Glutamatergic neuron (in vitro differentiated cells): ENCODE measurements at regions not wholly inside any gene's neighbourhood (a gene's known extent, or its start where the extent isn't known, plus 50 kb on each side); places are given as distances from the start of the nearest gene placed in this dataset.

ENCODE experiments used
- DNase-seq: peaks from one replicate; pipeline ENCODE4 v3.0.0; 2022
- H3K27ac Mint-ChIP-seq: one replicate; pipeline ENCODE4 v1.8.0; 2020; ENCODE audit warnings: mild to moderate bottlenecking, mixed read lengths, inconsistent platforms; ENCODE audit not compliant: unreplicated experiment
- H3K27me3 Mint-ChIP-seq: one replicate; pipeline ENCODE4 v1.8.0; 2020; ENCODE audit warnings: mild to moderate bottlenecking, moderate library complexity, mixed read lengths, inconsistent platforms; ENCODE audit not compliant: unreplicated experiment
- H3K36me3 Mint-ChIP-seq: one replicate; pipeline ENCODE4 v1.8.0; 2020; ENCODE audit warnings: mild to moderate bottlenecking, mixed read lengths, inconsistent platforms; ENCODE audit not compliant: unreplicated experiment
- H3K4me1 Mint-ChIP-seq: one replicate; pipeline ENCODE4 v1.8.0; 2020; ENCODE audit warnings: mild to moderate bottlenecking, low read depth, mixed read lengths, inconsistent platforms; ENCODE audit not compliant: unreplicated experiment
- H3K4me3 Mint-ChIP-seq: one replicate; pipeline ENCODE4 v1.8.0; 2020; ENCODE audit warnings: mild to moderate bottlenecking, mixed read lengths, inconsistent platforms; ENCODE audit not compliant: unreplicated experiment
- H3K9me3 Mint-ChIP-seq: one replicate; pipeline ENCODE4 v1.8.0; 2020; ENCODE audit warnings: mild to moderate bottlenecking, moderate library complexity, mixed read lengths, inconsistent platforms; ENCODE audit not compliant: unreplicated experiment
- TF ChIP-seq, protein P1 (sequence below): fragments of 200-600 bp; sonication (generic); IDR thresholded peaks from one replicate; pipeline ENCODE4 v1.5.0; 2021; ENCODE audit not compliant: partially characterized antibody, unreplicated experiment

DNA sequence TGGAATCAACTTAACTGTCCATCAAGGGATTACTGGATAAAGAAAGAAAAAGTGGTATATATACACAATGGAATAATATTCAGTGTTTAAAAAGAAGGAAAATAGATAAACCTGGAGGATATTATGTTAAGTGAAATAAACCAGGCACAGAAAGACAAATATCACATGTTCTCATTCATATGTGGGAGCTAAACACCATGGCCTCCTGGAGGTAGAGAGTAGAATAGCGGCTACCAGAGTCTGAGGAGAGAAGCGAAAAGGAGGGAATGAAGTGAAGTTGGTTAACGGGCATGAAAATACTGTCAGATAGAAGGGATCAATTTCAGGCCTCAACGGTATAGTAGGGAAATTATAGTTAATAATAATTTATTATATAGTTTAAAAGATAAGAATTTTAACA lies 147.5 kb upstream of the OBI1 start:
- DNase-seq: no peak
- TF ChIP-seq, protein P1, sequence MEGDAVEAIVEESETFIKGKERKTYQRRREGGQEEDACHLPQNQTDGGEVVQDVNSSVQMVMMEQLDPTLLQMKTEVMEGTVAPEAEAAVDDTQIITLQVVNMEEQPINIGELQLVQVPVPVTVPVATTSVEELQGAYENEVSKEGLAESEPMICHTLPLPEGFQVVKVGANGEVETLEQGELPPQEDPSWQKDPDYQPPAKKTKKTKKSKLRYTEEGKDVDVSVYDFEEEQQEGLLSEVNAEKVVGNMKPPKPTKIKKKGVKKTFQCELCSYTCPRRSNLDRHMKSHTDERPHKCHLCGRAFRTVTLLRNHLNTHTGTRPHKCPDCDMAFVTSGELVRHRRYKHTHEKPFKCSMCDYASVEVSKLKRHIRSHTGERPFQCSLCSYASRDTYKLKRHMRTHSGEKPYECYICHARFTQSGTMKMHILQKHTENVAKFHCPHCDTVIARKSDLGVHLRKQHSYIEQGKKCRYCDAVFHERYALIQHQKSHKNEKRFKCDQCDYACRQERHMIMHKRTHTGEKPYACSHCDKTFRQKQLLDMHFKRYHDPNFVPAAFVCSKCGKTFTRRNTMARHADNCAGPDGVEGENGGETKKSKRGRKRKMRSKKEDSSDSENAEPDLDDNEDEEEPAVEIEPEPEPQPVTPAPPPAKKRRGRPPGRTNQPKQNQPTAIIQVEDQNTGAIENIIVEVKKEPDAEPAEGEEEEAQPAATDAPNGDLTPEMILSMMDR: peak; percentile 57
- Mint-ChIP-seq H3K27ac (no peak overlapping the region), H3K27me3 (no peaks in the 10 kb centered on the region), H3K4me3 (no peak overlapping the region), H3K4me1 (no peaks in the 10 kb centered on the region), H3K36me3 (peaks cover 16% of the 10 kb centered on the region), H3K9me3 (peaks cover 4% of the 10 kb centered on the region)

DNA sequence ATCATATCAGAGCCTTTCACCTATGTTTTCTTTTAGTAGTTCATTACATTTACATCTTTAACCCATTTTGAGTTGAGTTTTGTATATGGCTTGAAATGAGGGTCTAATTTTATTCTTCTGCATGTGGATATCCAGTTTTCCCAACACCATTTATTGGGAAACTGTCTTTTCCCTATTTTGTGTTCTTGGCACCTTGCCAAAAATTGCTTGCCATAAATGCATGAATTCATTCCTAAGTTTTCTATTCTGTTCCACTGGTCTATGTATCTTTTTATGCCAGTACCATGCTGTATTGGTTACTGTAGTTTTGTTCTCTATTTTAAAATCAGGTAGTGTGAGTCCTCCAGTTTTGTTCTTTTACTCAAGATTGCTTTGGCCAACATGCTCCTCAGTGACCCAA lies 144.0 kb upstream of the OBI1 start:
- Mint-ChIP-seq H3K4me1 (no peaks in the 10 kb centered on the region), H3K27ac (no peak overlapping the region), H3K9me3 (peaks cover 4% of the 10 kb centered on the region), H3K4me3 (no peak overlapping the region), H3K36me3 (peaks cover 16% of the 10 kb centered on the region), H3K27me3 (no peaks in the 10 kb centered on the region)
- TF ChIP-seq, protein P1: no peak
- DNase-seq: no peak

DNA sequence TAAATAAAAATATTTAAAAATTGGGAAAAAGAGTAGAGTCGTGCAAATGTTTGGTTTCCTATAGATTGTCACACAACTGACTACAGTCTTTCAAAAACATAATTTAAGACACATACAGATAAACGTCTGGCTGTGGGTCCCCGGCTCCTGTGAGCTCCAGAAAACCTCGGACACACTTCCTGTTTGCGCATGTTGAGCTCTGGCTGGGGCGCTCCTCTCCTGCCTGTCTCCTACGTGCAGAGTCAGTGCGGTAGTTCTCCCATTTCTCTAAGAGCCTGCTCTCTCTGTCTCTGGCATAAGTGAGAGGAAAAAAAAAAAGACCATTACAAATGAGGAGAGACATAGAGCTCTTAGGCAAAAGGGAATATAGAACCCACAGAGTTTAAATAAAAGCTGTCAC lies 128.2 kb upstream of the OBI1 start:
- H3K4me3 Mint-ChIP-seq: no peak overlapping the region
- DNase-seq: no peak
- H3K27me3 Mint-ChIP-seq: no peaks in the 10 kb centered on the region
- H3K9me3 Mint-ChIP-seq: no peaks in the 10 kb centered on the region
- no peaks in the 10 kb centered on the region for H3K36me3 Mint-ChIP-seq
- TF ChIP-seq, protein P1: no peak
- peaks cover 29% of the 10 kb centered on the region for H3K4me1 Mint-ChIP-seq
- H3K27ac Mint-ChIP-seq: peak overlapping the region; percentile 52

DNA sequence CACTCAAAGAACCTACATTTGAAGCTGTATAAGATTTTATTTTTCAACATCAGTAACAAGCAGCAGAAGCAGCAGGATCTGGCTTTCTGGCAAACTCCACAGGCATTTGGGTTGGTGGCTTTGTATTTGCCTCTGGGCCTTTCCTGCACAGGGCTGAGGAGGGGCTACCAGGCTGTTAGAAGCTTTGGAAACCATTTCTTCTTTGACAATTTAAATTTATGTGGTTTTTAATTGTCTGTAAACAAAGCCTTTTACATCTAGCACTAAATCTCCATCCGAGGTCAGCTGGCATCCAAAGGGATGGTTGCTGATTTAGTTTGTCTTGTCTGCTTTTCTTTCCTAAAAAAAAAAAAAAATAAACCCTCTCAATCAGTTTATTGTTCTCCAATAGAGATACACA lies 127.5 kb upstream of the OBI1 start:
- H3K27me3 Mint-ChIP-seq: no peaks in the 10 kb centered on the region
- no peak overlapping the region for H3K27ac Mint-ChIP-seq
- no peak for DNase-seq
- H3K4me1 Mint-ChIP-seq: peaks cover 29% of the 10 kb centered on the region
- no peak overlapping the region for H3K4me3 Mint-ChIP-seq
- H3K9me3 Mint-ChIP-seq: no peaks in the 10 kb centered on the region
- no peaks in the 10 kb centered on the region for H3K36me3 Mint-ChIP-seq
- TF ChIP-seq, protein P1: no peak

DNA sequence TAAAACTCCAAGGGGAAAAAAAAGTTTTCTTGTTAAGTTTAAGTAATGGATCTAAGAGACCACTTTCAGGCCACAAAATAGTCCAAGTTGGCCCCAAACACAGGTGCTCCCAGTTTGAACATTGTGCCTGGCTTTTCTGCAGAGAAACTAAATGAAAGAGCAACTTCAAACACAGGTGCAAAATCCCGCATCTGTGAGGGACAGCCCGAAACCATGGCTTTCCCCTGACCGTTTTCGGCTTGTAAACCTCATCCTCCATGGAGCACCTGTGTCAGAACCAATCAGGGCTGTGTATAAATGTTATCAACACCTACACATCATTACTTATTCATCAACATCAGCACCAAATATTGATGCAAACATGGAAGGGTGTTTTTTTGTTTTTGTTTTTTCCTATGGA lies 126.8 kb upstream of the OBI1 start:
- H3K27ac Mint-ChIP-seq: no peak overlapping the region
- no peaks in the 10 kb centered on the region for H3K9me3 Mint-ChIP-seq
- no peak overlapping the region for H3K4me3 Mint-ChIP-seq
- no peak for DNase-seq
- H3K36me3 Mint-ChIP-seq: no peaks in the 10 kb centered on the region
- no peaks in the 10 kb centered on the region for H3K27me3 Mint-ChIP-seq
- TF ChIP-seq, protein P1: no peak
- peaks cover 33% of the 10 kb centered on the region for H3K4me1 Mint-ChIP-seq
